ENCODE measurements at regions not wholly inside any gene's neighbourhood (a gene's known extent, or its start where the extent isn't known, plus 50 kb on each side); places are given as distances from the start of the nearest gene placed in this dataset.
"Not testable (repeated sequence)": the region's sequence is repeated elsewhere in the genome, so short reads cannot be mapped to it uniquely, and the experiment has no call there.

DNA sequence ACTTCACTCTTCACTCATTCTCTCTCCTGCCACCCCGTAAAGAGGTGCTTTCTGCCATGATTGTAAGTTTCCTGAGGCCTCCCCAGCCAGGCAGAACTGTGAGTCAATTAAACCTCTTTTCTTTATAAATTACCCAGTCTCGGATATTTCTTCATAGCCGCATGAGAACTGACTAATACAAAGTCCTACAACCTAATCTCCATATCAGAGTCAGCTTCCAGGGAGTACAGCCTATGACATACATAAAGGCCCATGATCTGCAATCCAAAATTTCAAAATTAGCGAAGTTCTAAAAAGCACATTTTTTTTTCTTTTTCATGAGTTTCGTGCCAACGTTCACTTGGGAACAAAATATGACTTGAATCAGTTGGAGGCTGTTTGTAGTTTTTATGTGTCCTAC is 256.9 kb upstream of the DUSP10 start:
- H3K36me3 Mint-ChIP-seq (ENCODE audit: unreplicated experiment), result no peaks in the 10 kb centered on the region
- no peaks in the 10 kb centered on the region for H3K4me1 Mint-ChIP-seq (ENCODE audit: low read depth, unreplicated experiment)
- no peak overlapping the region for H3K27ac Mint-ChIP-seq (ENCODE audit: unreplicated experiment)
- no peak for DNase-seq
- H3K4me3 Mint-ChIP-seq (ENCODE audit: unreplicated experiment), result no peak overlapping the region
- no peaks in the 10 kb centered on the region for H3K9me3 Mint-ChIP-seq (ENCODE audit: unreplicated experiment)
- no peaks in the 10 kb centered on the region for H3K27me3 Mint-ChIP-seq (ENCODE audit: unreplicated experiment)
- TF ChIP-seq, protein P1, sequence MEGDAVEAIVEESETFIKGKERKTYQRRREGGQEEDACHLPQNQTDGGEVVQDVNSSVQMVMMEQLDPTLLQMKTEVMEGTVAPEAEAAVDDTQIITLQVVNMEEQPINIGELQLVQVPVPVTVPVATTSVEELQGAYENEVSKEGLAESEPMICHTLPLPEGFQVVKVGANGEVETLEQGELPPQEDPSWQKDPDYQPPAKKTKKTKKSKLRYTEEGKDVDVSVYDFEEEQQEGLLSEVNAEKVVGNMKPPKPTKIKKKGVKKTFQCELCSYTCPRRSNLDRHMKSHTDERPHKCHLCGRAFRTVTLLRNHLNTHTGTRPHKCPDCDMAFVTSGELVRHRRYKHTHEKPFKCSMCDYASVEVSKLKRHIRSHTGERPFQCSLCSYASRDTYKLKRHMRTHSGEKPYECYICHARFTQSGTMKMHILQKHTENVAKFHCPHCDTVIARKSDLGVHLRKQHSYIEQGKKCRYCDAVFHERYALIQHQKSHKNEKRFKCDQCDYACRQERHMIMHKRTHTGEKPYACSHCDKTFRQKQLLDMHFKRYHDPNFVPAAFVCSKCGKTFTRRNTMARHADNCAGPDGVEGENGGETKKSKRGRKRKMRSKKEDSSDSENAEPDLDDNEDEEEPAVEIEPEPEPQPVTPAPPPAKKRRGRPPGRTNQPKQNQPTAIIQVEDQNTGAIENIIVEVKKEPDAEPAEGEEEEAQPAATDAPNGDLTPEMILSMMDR (IDR thresholded peaks at IDR 0.05; ENCODE audit: partially characterized antibody, unreplicated experiment), result no peak

DNA sequence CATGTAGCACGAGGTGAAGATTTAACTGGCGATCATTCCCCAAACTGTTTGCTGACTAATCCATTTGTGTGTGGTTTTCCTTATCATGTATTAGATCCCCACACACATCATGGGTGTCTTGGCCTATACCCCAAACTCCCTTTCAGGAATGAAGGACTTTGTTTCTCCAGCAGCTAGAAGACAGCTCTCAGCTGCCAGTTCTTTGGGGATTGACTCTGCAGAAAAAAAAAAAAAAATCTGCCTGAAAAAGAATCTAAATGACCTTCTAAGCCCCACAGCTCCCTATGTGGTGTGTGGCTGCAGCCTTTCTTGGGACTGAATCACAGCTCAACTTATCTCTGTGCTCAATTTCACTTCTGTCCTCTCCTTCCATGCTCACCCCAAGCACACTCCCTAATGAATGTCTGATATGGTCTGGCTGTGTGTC is 256.3 kb upstream of the DUSP10 start:
- Mint-ChIP-seq H3K27me3 (ENCODE audit: unreplicated experiment) (no peaks in the 10 kb centered on the region), H3K4me3 (ENCODE audit: unreplicated experiment) (no peak overlapping the region), H3K36me3 (ENCODE audit: unreplicated experiment) (no peaks in the 10 kb centered on the region), H3K27ac (ENCODE audit: unreplicated experiment) (no peak overlapping the region), H3K9me3 (ENCODE audit: unreplicated experiment) (no peaks in the 10 kb centered on the region), H3K4me1 (ENCODE audit: low read depth, unreplicated experiment) (no peaks in the 10 kb centered on the region)
- TF ChIP-seq, protein P1 (IDR thresholded peaks at IDR 0.05; ENCODE audit: partially characterized antibody, unreplicated experiment), result no peak
- DNase-seq, result no peak

DNA sequence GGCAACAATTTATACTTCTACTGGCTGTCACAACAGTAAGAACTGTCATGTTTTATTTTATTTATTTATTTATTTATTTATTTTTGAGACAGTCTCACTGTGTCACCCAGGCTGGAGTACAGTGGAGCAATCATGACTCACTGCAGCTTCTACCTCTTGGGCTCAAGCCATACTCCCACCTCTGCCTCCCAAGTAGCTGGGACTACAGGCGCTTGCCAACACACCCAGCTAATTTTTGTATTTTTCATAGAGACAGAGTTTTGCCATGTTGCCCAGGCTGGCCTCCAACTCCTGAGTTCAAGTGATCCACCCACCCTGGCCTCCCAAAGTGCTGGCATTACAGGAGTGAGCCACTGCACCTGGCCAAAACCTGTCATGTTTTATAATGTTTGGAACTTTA is 255.1 kb upstream of the DUSP10 start:
- not testable (repeated sequence) for H3K4me1 Mint-ChIP-seq (ENCODE audit: low read depth, unreplicated experiment); H3K27ac Mint-ChIP-seq (ENCODE audit: unreplicated experiment); H3K9me3 Mint-ChIP-seq (ENCODE audit: unreplicated experiment); H3K4me3 Mint-ChIP-seq (ENCODE audit: unreplicated experiment); H3K27me3 Mint-ChIP-seq (ENCODE audit: unreplicated experiment); DNase-seq; H3K36me3 Mint-ChIP-seq (ENCODE audit: unreplicated experiment)

DNA sequence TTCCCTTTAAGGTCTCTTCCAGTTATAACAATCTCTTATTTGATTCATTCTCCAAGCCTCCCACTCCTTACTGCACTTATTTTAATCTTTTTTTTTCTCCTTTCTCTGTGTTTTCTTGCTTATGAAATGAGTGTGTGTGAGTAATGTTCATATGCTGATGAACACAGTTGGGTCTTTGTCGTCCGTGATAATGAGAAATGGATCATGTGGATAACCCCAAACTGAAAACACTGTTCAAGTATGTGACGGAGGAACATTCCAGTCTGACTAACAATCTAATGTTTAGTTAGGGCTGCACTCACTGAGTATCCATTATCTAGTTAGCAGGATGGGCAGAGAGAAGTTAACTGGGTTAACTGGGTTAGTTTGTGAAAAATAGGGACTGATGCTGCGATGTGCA is 253.1 kb upstream of the DUSP10 start:
- H3K27ac Mint-ChIP-seq (ENCODE audit: unreplicated experiment), result no peak overlapping the region
- H3K36me3 Mint-ChIP-seq (ENCODE audit: unreplicated experiment), result no peaks in the 10 kb centered on the region
- TF ChIP-seq, protein P1 (IDR thresholded peaks at IDR 0.05; ENCODE audit: partially characterized antibody, unreplicated experiment), result no peak

DNA sequence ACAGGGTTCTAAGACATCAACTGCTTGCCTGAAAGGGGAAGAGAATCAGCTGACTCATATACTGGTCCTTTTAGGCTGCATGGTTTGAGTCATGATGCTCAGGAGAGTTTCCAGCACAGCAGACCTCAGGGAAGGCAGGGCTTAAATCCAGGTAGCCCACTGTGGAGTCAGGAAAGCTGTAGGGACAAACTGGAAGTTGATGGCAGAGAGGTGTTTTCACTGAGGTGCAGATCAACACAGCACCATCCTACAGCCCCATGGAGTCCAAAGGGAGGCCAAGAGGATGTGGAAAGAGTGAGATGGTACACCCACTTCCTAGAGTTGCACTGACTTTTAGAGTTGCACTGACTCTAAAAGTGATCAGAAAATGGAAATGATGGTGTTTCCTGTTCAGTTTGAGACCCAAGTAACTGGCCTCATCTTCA is 252.4 kb upstream of the DUSP10 start:
- DNase-seq, result no peak
- H3K4me3 Mint-ChIP-seq (ENCODE audit: unreplicated experiment), result no peak overlapping the region
- no peaks in the 10 kb centered on the region for H3K36me3 Mint-ChIP-seq (ENCODE audit: unreplicated experiment)
- no peak overlapping the region for H3K27ac Mint-ChIP-seq (ENCODE audit: unreplicated experiment)
- no peaks in the 10 kb centered on the region for H3K27me3 Mint-ChIP-seq (ENCODE audit: unreplicated experiment)
- no peaks in the 10 kb centered on the region for H3K9me3 Mint-ChIP-seq (ENCODE audit: unreplicated experiment)
- TF ChIP-seq, protein P1 (IDR thresholded peaks at IDR 0.05; ENCODE audit: partially characterized antibody, unreplicated experiment), result no peak
- no peaks in the 10 kb centered on the region for H3K4me1 Mint-ChIP-seq (ENCODE audit: low read depth, unreplicated experiment)

More for the DNA sequence above, 253.1 kb upstream of the DUSP10 start:
- DNase-seq, result no peak
- Mint-ChIP-seq H3K4me1 (ENCODE audit: low read depth, unreplicated experiment) (no peaks in the 10 kb centered on the region), H3K27me3 (ENCODE audit: unreplicated experiment) (no peaks in the 10 kb centered on the region), H3K4me3 (ENCODE audit: unreplicated experiment) (no peak overlapping the region), H3K9me3 (ENCODE audit: unreplicated experiment) (no peaks in the 10 kb centered on the region)
